H1 (cell line): ENCODE measurements at regions not wholly inside any gene's neighbourhood (a gene's known extent, or its start where the extent isn't known, plus 50 kb on each side); places are given as distances from the start of the nearest gene placed in this dataset.

ENCODE experiments used
- CTCF ChIA-PET: fragments of 300-600 bp; sonication (Branson Sonifier 250); formaldehyde crosslinking; loops from one replicate; lab custom pipeline; 2021; ENCODE audit not compliant: partially characterized antibody; lab: Charles Lee
- POLR2A ChIA-PET: fragments of 300-600 bp; sonication (Branson Sonifier 250); formaldehyde crosslinking; loops from one replicate; lab custom pipeline; 2021; ENCODE audit warnings: inconsistent platforms; ENCODE audit not compliant: partially characterized antibody; lab: Charles Lee
- DNase-seq, 2 experiments: peaks; one replicate each; pipeline versions ENCODE4 v3.0.0 to v3.0.0-alpha.2; 2010 to 2022; ENCODE audit warnings: low spot score in 2 of 2, low read depth in 1 of 2, mixed read lengths in 1 of 2
- FAIRE-seq: peaks from 2 replicates; lab custom pipeline; 2011; peaks lifted over from hg19 to GRCh38; lab: Jason Lieb, UNC
- H2AFZ ChIP-seq: 2 replicates; pipeline ENCODE4 v1.8.1; 2012; ENCODE audit warnings: low read length, inconsistent platforms
- H2AK5ac ChIP-seq: 2 replicates; pipeline ENCODE4 v1.6.1; 2013; ENCODE audit warnings: low read depth, low read length
- H2BK120ac ChIP-seq: replicated peaks from 2 replicates; pipeline ENCODE3; 2013; ENCODE audit warnings: low read depth, low read length, inconsistent platforms
- H2BK12ac ChIP-seq: 2 replicates; pipeline ENCODE4 v1.6.1; 2013; ENCODE audit warnings: low read depth, low read length
- H2BK15ac ChIP-seq: 2 replicates; pipeline ENCODE4 v1.6.1; 2013; ENCODE audit warnings: low read length
- H2BK20ac ChIP-seq: 2 replicates; pipeline ENCODE4 v1.6.1; 2013; ENCODE audit warnings: low read length
- H2BK5ac ChIP-seq: 2 replicates; pipeline ENCODE4 v1.6.1; 2013; ENCODE audit warnings: low read depth, low read length
- H3K14ac ChIP-seq: 2 replicates; pipeline ENCODE4 v1.6.1; 2013; ENCODE audit warnings: inconsistent platforms; ENCODE audit not compliant: insufficient read length
- H3K18ac ChIP-seq: 2 replicates; pipeline ENCODE4 v1.6.1; 2013; ENCODE audit warnings: low read length; ENCODE audit errors: extremely low read depth
- H3K23ac ChIP-seq: 2 replicates; pipeline ENCODE4 v1.6.1; 2013; ENCODE audit warnings: inconsistent platforms; ENCODE audit not compliant: insufficient read length
- H3K23me2 ChIP-seq: 2 replicates; pipeline ENCODE4 v1.6.1; 2013; ENCODE audit warnings: low read depth, low read length
- H3K27ac ChIP-seq: 2 replicates; pipeline ENCODE4 v1.6.1; 2011; ENCODE audit warnings: low read depth, low read length, inconsistent platforms
- H3K27me3 ChIP-seq, 4 experiments: replicated peaks in 1 of 4; 1 replicate in 1 of 4; 2 replicates in 3 of 4; pipeline versions ENCODE4 v1.6.1 to v1.8.1; 2011 to 2013; ENCODE audit warnings: low read length in 3 of 4, mild to moderate bottlenecking in 3 of 4, inconsistent platforms in 2 of 4, mixed read lengths in 2 of 4, moderate library complexity in 1 of 4; ENCODE audit not compliant: control insufficient read depth in 3 of 4, insufficient read depth in 3 of 4; ENCODE audit errors: extremely low read depth in 1 of 4
- H3K36me3 ChIP-seq, 4 experiments: 2 replicates each; pipeline versions ENCODE4 v1.6.1 to v1.8.1; 2011 to 2013; ENCODE audit warnings: mild to moderate bottlenecking in 4 of 4, low read length in 3 of 4, moderate library complexity in 2 of 4, control low read depth in 1 of 4, inconsistent platforms in 1 of 4; ENCODE audit not compliant: insufficient read depth in 4 of 4, control insufficient read depth in 2 of 4
- H3K4ac ChIP-seq: replicated peaks from 2 replicates; pipeline ENCODE3; 2013; ENCODE audit warnings: low read length, low read depth, mixed read lengths, inconsistent platforms; ENCODE audit not compliant: insufficient read length
- H3K4me1 ChIP-seq, 4 experiments: replicated peaks in 1 of 4; 1 replicate in 1 of 4; 2 replicates in 3 of 4; pipeline versions ENCODE4 v1.6.1 to v1.8.1; 2011 to 2013; ENCODE audit warnings: low read length in 3 of 4, inconsistent platforms in 2 of 4, mixed read lengths in 1 of 4; ENCODE audit not compliant: insufficient read depth in 4 of 4, control insufficient read depth in 3 of 4
- H3K4me2 ChIP-seq, 2 experiments: 2 replicates each; pipeline versions ENCODE4 v1.6.1 to v1.8.1; 2011 to 2013; ENCODE audit warnings: low read depth in 2 of 2, low read length in 2 of 2, control low read depth in 1 of 2, inconsistent platforms in 1 of 2, mild to moderate bottlenecking in 1 of 2; ENCODE audit not compliant: insufficient read depth in 1 of 2
- H3K4me3 ChIP-seq, 4 experiments: fragments of 200-600, 300-600 bp in 1 of 4; sonication (generic), shearing (Covaris generic), sonication (Bioruptor Twin) in 1 of 4; 2 replicates each; pipeline versions ENCODE4 v1.5.1 to v1.8.1; 2011 to 2016; ENCODE audit warnings: low read length in 4 of 4, low read depth in 3 of 4, control low read depth in 2 of 4, inconsistent platforms in 2 of 4, mild to moderate bottlenecking in 2 of 4, mixed read lengths in 1 of 4, moderate library complexity in 1 of 4; ENCODE audit not compliant: insufficient read depth in 2 of 4; ENCODE audit errors: extremely low read depth in 1 of 4
- H3K56ac ChIP-seq: replicated peaks from 2 replicates; pipeline ENCODE3; 2013; ENCODE audit warnings: low read depth, mild to moderate bottlenecking, mixed read lengths, low read length, inconsistent platforms; ENCODE audit not compliant: insufficient read length
- H3K79me1 ChIP-seq: 2 replicates; pipeline ENCODE4 v1.6.1; 2013; ENCODE audit warnings: low read depth, low read length, control low read depth
- H3K79me2 ChIP-seq, 2 experiments: 2 replicates each; pipeline versions ENCODE4 v1.6.1 to v1.8.1; 2012 to 2013; ENCODE audit warnings: low read length in 2 of 2, mild to moderate bottlenecking in 2 of 2, inconsistent platforms in 1 of 2; ENCODE audit not compliant: insufficient read depth in 2 of 2, control insufficient read depth in 1 of 2
- H3K9ac ChIP-seq, 4 experiments: replicated peaks in 1 of 4; 1 replicate in 1 of 4; 2 replicates in 3 of 4; pipeline versions ENCODE4 v1.6.1 to v1.8.1; 2011 to 2013; ENCODE audit warnings: low read depth in 3 of 4, low read length in 3 of 4, control low read depth in 2 of 4, mild to moderate bottlenecking in 2 of 4, moderate library complexity in 2 of 4, inconsistent platforms in 1 of 4; ENCODE audit errors: extremely low read depth in 1 of 4
- H3K9me3 ChIP-seq, 2 experiments: 2 replicates each; pipeline versions ENCODE4 v1.6.1 to v1.8.1; 2012 to 2013; ENCODE audit warnings: mild to moderate bottlenecking in 2 of 2, moderate library complexity in 2 of 2, control low read depth in 1 of 2, inconsistent platforms in 1 of 2, low read depth in 1 of 2, low read length in 1 of 2, mixed read lengths in 1 of 2; ENCODE audit not compliant: insufficient read depth in 2 of 2
- H4K20me1 ChIP-seq, 2 experiments: replicated peaks in 1 of 2; 2 replicates each; pipeline versions ENCODE3 to v1.8.1; 2011 to 2013; ENCODE audit warnings: inconsistent platforms in 2 of 2, low read length in 2 of 2, mild to moderate bottlenecking in 1 of 2; ENCODE audit not compliant: insufficient read depth in 2 of 2, control insufficient read depth in 1 of 2
- H4K5ac ChIP-seq: 2 replicates; pipeline ENCODE4 v1.6.1; 2013; ENCODE audit warnings: low read length, low read depth, mixed read lengths, inconsistent platforms; ENCODE audit not compliant: insufficient read length
- H4K8ac ChIP-seq: 2 replicates; pipeline ENCODE4 v1.8.0; 2013; ENCODE audit warnings: mild to moderate bottlenecking, moderate library complexity, low read length, inconsistent platforms; ENCODE audit not compliant: insufficient read depth; ENCODE audit errors: extremely low read depth
- H4K91ac ChIP-seq: replicated peaks from 2 replicates; pipeline ENCODE3; 2013; ENCODE audit warnings: low read length, mixed read lengths, inconsistent platforms; ENCODE audit not compliant: insufficient read length
- BRCA1 ChIP-seq: IDR thresholded peaks from 2 replicates; pipeline ENCODE4 v1.6.1; 2012; ENCODE audit warnings: low read depth, low read length, improper control_type of control experiment
- CBX5 ChIP-seq: fragments of 300-800, 300-1000 bp; sonication (generic); IDR thresholded peaks from 2 replicates; pipeline ENCODE4 v1.7.1; 2016; ENCODE audit warnings: antibody characterized with exemption, low read length, low read depth
- CREB1 ChIP-seq: IDR thresholded peaks from 2 replicates; pipeline ENCODE4 v1.6.1; 2012; ENCODE audit warnings: inconsistent platforms
- E2F6 ChIP-seq: IDR thresholded peaks from 2 replicates; pipeline ENCODE4 v1.6.1; 2012; ENCODE audit warnings: inconsistent platforms
- EP300 ChIP-seq, 2 experiments: IDR thresholded peaks; 1 replicate in 1 of 2; 2 replicates in 1 of 2; pipeline ENCODE4 v1.6.1; 2011 to 2012; ENCODE audit warnings: low read depth in 2 of 2, low read length in 2 of 2, mild to moderate bottlenecking in 2 of 2, borderline replicate concordance in 1 of 2, inconsistent platforms in 1 of 2, moderate library complexity in 1 of 2
- FOSL1 ChIP-seq: IDR thresholded peaks from 2 replicates; pipeline ENCODE4 v1.6.1; 2011; ENCODE audit warnings: mild to moderate bottlenecking, low read depth, low read length, moderate library complexity; ENCODE audit not compliant: insufficient read depth
- POLR2A ChIP-seq, 2 experiments: IDR thresholded peaks; 1 replicate in 1 of 2; 2 replicates in 1 of 2; pipeline ENCODE4 v1.6.1; 2011; ENCODE audit warnings: low read depth in 2 of 2, low read length in 2 of 2, mild to moderate bottlenecking in 2 of 2; ENCODE audit errors: control extremely low read depth in 1 of 2
- RFX5 ChIP-seq: IDR thresholded peaks from 2 replicates; pipeline ENCODE4 v1.6.1; 2011; ENCODE audit warnings: low read depth, low read length, improper control_type of control experiment, borderline replicate concordance
- SIN3A ChIP-seq, 2 experiments: IDR thresholded peaks in 1 of 2; conservative IDR thresholded peaks in 1 of 2; 2 replicates each; pipeline ENCODE4 v1.6.1; 2011 to 2012; ENCODE audit warnings: low read length in 2 of 2, improper control_type of control experiment in 1 of 2, low read depth in 1 of 2, mild to moderate bottlenecking in 1 of 2
- SIRT6 ChIP-seq: IDR thresholded peaks from one replicate; pipeline ENCODE4 v1.7.1; 2012; ENCODE audit warnings: low read length, inconsistent platforms
- SP2 ChIP-seq: IDR thresholded peaks from 2 replicates; pipeline ENCODE4 v1.6.1; 2012; ENCODE audit warnings: mild to moderate bottlenecking, low read length, inconsistent platforms
- WGBS, 2 experiments: shearing (Covaris generic) in 1 of 2; methylation state at CpG; one replicate each; pipeline versions ENCODE4 v1.1.6 to v1.1.7; 2013 to 2015; ENCODE audit warnings: low lambda C conversion rate in 2 of 2, mixed read lengths in 2 of 2, inconsistent platforms in 1 of 2, low coverage in 1 of 2, missing lambda C conversion rate in 1 of 2; ENCODE audit not compliant: insufficient replicate concordance in 2 of 2, insufficient coverage in 1 of 2, insufficient read length in 1 of 2; ENCODE audit errors: extremely low coverage in 1 of 2, missing lambda C conversion rate in 1 of 2; 5-methylcytosine and 5-hydroxymethylcytosine counted together

GRCh38 chr13:65435590-65435989, 1794.5 kb downstream of the PCDH9 start:
- H3K23ac ChIP-seq, result no peak overlapping the region
- no peaks in the 10 kb centered on the region for H4K20me1 ChIP-seq
- no peak overlapping the region for H3K56ac ChIP-seq
- peaks cover 0 to 3% (median 0%) of the 10 kb centered on the region in 4 experiments; a peak in 1 of 8 replicates for H3K36me3 ChIP-seq
- H3K4me3 ChIP-seq, result no peak overlapping the region
- no peak overlapping the region for H2BK15ac ChIP-seq
- no peaks in the 10 kb centered on the region for H3K79me2 ChIP-seq
- H3K14ac ChIP-seq, result no peak overlapping the region
- TF ChIP-seq SIN3A (conservative IDR thresholded peaks at IDR 0.05 in 1 of 2, IDR thresholded peaks at IDR 0.05 in 1 of 2; ENCODE audit: low read depth in 1 of 2, low read length in 2 of 2), result no peak
- no peak for TF ChIP-seq EP300 (IDR thresholded peaks at IDR 0.05; ENCODE audit: borderline replicate concordance in 1 of 2, low read depth in 2 of 2, low read length in 2 of 2)
- no peak for TF ChIP-seq BRCA1
- no peak for TF ChIP-seq SIRT6
- no peak for TF ChIP-seq FOSL1
- TF ChIP-seq CBX5, result no peak
- TF ChIP-seq RFX5, result no peak
- no peak for TF ChIP-seq SP2
- TF ChIP-seq POLR2A (IDR thresholded peaks at IDR 0.05; ENCODE audit: control extremely low read depth in 1 of 2, low read depth in 2 of 2, low read length in 2 of 2), result no peak
- no peak for TF ChIP-seq CREB1
- no peak for TF ChIP-seq E2F6
- H3K18ac ChIP-seq, result no peak overlapping the region
- no peaks in the 10 kb centered on the region for H3K79me1 ChIP-seq
- FAIRE-seq (no peak), DNase-seq (no peak)
- no peak overlapping the region for H4K8ac ChIP-seq
- H3K23me2 ChIP-seq, result no peaks in the 10 kb centered on the region
- H3K4me1 ChIP-seq, result no peaks in the 10 kb centered on the region
- WGBS, 2 experiments, result 97% methylated on average over 7 of the region's 7 CpGs; no CpG with 5 or more reads in 1 of the 2 experiments
- ChIA-PET POLR2A (no interaction called here), CTCF (no interaction called here)
- no peak overlapping the region for H3K27ac ChIP-seq
- H2BK20ac ChIP-seq, result no peak overlapping the region
- H2BK12ac ChIP-seq, result no peak overlapping the region
- no peak overlapping the region for H4K91ac ChIP-seq
- H3K4me2 ChIP-seq, result no peak overlapping the region
- H4K5ac ChIP-seq, result no peak overlapping the region
- no peak overlapping the region for H3K4ac ChIP-seq
- no peak overlapping the region for H2BK5ac ChIP-seq
- no peak overlapping the region for H3K9ac ChIP-seq
- peaks cover 19 to 20% of the 10 kb centered on the region in 2 experiments for H3K9me3 ChIP-seq
- no peak overlapping the region for H2AK5ac ChIP-seq
- no peaks in the 10 kb centered on the region for H3K27me3 ChIP-seq
- no peak overlapping the region for H2AFZ ChIP-seq
- no peak overlapping the region for H2BK120ac ChIP-seq
